ENCODE measurements at regions not wholly inside any gene's neighbourhood (a gene's known extent, or its start where the extent isn't known, plus 50 kb on each side); places are given as distances from the start of the nearest gene placed in this dataset.

DNA sequence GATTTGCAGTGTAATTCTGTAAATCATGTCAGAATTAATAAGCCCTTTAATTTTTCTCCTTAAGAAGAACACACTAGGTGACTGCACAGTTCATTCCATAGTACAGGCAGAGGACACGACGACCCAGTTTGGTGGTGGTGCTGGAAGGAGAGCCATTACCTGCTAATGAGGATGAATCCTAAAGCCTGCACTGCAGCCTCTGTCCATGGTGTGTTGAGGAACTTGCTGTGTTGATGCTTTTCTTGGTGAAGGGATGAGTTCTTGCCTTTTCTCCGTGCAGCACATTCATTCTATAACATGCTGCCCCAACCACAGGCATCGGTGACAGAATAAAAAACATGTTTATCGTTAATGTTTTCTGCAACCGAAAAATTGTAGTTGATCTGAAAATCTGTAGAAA is 89.6 kb upstream of the VEPH1 start:
- no peaks in the 10 kb centered on the region for H3K9me2 ChIP-seq (ENCODE audit: insufficient read depth, low read length)
- no peak overlapping the region for H3K4me2 ChIP-seq (ENCODE audit: low read length)
- no peaks in the 10 kb centered on the region for H3K27me3 ChIP-seq (ENCODE audit: insufficient read depth, low read depth, low read length)
- no peaks in the 10 kb centered on the region for H3K36me3 ChIP-seq (ENCODE audit: insufficient read depth, low read length)
- H4K20me1 ChIP-seq (ENCODE audit: insufficient read depth) = no peaks in the 10 kb centered on the region
- H3K9ac ChIP-seq (ENCODE audit: low read length) = no peak overlapping the region
- H3K27ac ChIP-seq (ENCODE audit: low read length) = no peak overlapping the region
- H3F3A ChIP-seq (ENCODE audit: insufficient read depth, low read length, poor library complexity, severe bottlenecking) = no peaks in the 10 kb centered on the region
- H3K4me3 ChIP-seq (ENCODE audit: low read length) = no peak overlapping the region
- TF ChIP-seq, protein P1, sequence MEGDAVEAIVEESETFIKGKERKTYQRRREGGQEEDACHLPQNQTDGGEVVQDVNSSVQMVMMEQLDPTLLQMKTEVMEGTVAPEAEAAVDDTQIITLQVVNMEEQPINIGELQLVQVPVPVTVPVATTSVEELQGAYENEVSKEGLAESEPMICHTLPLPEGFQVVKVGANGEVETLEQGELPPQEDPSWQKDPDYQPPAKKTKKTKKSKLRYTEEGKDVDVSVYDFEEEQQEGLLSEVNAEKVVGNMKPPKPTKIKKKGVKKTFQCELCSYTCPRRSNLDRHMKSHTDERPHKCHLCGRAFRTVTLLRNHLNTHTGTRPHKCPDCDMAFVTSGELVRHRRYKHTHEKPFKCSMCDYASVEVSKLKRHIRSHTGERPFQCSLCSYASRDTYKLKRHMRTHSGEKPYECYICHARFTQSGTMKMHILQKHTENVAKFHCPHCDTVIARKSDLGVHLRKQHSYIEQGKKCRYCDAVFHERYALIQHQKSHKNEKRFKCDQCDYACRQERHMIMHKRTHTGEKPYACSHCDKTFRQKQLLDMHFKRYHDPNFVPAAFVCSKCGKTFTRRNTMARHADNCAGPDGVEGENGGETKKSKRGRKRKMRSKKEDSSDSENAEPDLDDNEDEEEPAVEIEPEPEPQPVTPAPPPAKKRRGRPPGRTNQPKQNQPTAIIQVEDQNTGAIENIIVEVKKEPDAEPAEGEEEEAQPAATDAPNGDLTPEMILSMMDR (IDR thresholded peaks at IDR 0.05; ENCODE audit: poor library complexity, severe bottlenecking) = no peak
- TF ChIP-seq RAD21 (conservative IDR thresholded peaks at IDR 0.05) (no peak), POLR2AphosphoS5 (IDR thresholded peaks at IDR 0.05) (no peak), EZH2 (IDR thresholded peaks at IDR 0.05; ENCODE audit: borderline replicate concordance, insufficient read depth, low read length, poor library complexity, severe bottlenecking) (no peak), EP300 (conservative IDR thresholded peaks at IDR 0.05; ENCODE audit: poor library complexity, severe bottlenecking) (no peak), TAF1 (IDR thresholded peaks at IDR 0.05; ENCODE audit: low read depth) (no peak), SMC3 (conservative IDR thresholded peaks at IDR 0.05; ENCODE audit: poor library complexity) (no peak), MXI1 (conservative IDR thresholded peaks at IDR 0.05; ENCODE audit: poor library complexity, severe bottlenecking) (no peak)
- TF ChIP-seq, protein P2, sequence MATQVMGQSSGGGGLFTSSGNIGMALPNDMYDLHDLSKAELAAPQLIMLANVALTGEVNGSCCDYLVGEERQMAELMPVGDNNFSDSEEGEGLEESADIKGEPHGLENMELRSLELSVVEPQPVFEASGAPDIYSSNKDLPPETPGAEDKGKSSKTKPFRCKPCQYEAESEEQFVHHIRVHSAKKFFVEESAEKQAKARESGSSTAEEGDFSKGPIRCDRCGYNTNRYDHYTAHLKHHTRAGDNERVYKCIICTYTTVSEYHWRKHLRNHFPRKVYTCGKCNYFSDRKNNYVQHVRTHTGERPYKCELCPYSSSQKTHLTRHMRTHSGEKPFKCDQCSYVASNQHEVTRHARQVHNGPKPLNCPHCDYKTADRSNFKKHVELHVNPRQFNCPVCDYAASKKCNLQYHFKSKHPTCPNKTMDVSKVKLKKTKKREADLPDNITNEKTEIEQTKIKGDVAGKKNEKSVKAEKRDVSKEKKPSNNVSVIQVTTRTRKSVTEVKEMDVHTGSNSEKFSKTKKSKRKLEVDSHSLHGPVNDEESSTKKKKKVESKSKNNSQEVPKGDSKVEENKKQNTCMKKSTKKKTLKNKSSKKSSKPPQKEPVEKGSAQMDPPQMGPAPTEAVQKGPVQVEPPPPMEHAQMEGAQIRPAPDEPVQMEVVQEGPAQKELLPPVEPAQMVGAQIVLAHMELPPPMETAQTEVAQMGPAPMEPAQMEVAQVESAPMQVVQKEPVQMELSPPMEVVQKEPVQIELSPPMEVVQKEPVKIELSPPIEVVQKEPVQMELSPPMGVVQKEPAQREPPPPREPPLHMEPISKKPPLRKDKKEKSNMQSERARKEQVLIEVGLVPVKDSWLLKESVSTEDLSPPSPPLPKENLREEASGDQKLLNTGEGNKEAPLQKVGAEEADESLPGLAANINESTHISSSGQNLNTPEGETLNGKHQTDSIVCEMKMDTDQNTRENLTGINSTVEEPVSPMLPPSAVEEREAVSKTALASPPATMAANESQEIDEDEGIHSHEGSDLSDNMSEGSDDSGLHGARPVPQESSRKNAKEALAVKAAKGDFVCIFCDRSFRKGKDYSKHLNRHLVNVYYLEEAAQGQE (IDR thresholded peaks at IDR 0.05; ENCODE audit: borderline replicate concordance) = no peak
- H2AFZ ChIP-seq (ENCODE audit: low read depth, low read length) = no peak overlapping the region
- H3K9me3 ChIP-seq (ENCODE audit: low read length) = no peaks in the 10 kb centered on the region
- H3K79me2 ChIP-seq (replicated peaks; ENCODE audit: insufficient read depth, low read length) = no peaks in the 10 kb centered on the region

DNA sequence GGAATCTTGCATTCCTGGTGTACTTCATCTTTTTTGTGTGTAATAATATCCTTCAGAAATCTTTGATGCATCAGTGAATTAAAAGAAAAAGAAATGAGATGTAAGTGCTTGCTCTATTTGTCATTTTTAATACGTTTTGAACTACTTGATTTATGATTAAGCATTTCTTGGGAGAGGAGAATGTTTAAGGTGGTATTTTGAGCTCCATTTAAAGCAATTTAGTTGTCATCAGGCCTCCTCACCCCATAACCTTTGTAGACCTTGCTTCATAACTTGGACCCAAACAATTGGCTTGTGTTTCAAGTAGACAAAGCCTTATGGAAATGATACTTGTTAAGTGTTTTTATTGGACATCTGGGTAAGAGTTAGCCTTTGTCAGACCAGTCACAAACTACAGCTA is 87.1 kb upstream of the VEPH1 start:
- Histone ChIP-seq H2AFZ (ENCODE audit: low read depth, low read length) (no peak overlapping the region), H3K9ac (ENCODE audit: low read length) (no peak overlapping the region), H3K27ac (ENCODE audit: low read length) (no peak overlapping the region), H4K20me1 (ENCODE audit: insufficient read depth) (no peaks in the 10 kb centered on the region), H3K36me3 (ENCODE audit: insufficient read depth, low read length) (no peaks in the 10 kb centered on the region), H3K27me3 (ENCODE audit: insufficient read depth, low read depth, low read length) (no peaks in the 10 kb centered on the region), H3K9me3 (ENCODE audit: low read length) (no peaks in the 10 kb centered on the region), H3K79me2 (replicated peaks; ENCODE audit: insufficient read depth, low read length) (no peaks in the 10 kb centered on the region), H3K4me3 (ENCODE audit: low read length) (peak overlapping the region; percentile 9), H3K9me2 (ENCODE audit: insufficient read depth, low read length) (no peaks in the 10 kb centered on the region), H3F3A (ENCODE audit: insufficient read depth, low read length, poor library complexity, severe bottlenecking) (no peaks in the 10 kb centered on the region), H3K4me2 (ENCODE audit: low read length) (no peak overlapping the region)
- TF ChIP-seq RAD21 (conservative IDR thresholded peaks at IDR 0.05) = no peak
- TF ChIP-seq, protein P2 (IDR thresholded peaks at IDR 0.05; ENCODE audit: borderline replicate concordance) = no peak
